DMS53 treated with DMSO at 0.1 percent for 48 hours (cell line): ENCODE measurements at regions not wholly inside any gene's neighbourhood (a gene's known extent, or its start where the extent isn't known, plus 50 kb on each side); places are given as distances from the start of the nearest gene placed in this dataset.
"Not testable (repeated sequence)": the region's sequence is repeated elsewhere in the genome, so short reads cannot be mapped to it uniquely, and the experiment has no call there.

ENCODE experiments used
- DNase-seq: peaks from one replicate; lab custom pipeline; 2025; ENCODE audit not compliant: unreplicated experiment; lab: John Stamatoyannopoulos, UW

GRCh38 chr10:8415029-8415428, 360.5 kb downstream of the GATA3 start:
- DNase-seq, result not testable (repeated sequence)

DNA sequence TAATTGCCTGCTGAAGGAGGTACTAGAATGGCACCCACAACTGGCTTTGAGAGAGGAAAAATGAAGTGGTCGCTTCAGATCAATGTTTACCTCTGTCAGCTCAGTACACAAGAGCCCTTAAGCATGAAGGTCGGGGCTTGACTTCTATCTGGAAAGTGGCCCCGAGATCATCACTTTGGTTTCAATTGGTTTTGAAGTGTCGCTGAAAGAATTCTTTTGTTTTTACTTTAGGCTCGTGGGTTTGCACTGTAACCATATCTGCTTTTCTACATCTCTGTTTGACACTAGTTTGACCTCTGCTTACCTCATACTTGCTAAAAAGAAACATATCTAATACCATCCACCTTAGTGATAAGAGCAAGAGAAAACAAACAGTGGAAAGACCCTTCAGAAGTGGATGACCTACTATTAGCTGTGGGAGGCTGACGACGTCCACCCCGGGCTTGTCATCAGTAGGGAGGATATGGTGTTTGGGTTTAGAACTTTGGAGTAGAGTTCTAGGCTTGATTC, 361.8 kb downstream of the GATA3 start:
- DNase-seq, result no peak

DNA sequence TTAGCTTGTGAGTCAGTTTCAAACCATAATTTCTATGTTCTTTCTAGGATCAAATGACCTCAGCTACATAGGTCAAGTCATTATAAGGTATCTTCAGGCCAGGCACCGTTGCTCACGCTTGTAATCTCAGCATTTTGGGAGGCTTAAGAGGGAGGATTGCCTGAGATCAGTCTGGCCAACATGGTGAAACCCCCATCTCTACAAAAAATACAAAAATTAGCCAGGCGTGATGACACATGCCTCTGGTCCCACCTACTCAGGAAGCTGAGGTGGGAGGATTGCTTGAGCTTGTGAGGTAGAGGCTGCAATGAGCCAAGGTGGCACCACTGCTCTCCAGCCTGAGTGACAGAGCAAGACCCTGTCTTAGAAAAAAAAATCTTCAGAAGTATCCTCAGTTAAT, 362.3 kb downstream of the GATA3 start:
- DNase-seq, result no peak

- DNase-seq, result no peak
Measured at GRCh38 chr10:8417631-8418030, 363.1 kb downstream of the GATA3 start.

DNA sequence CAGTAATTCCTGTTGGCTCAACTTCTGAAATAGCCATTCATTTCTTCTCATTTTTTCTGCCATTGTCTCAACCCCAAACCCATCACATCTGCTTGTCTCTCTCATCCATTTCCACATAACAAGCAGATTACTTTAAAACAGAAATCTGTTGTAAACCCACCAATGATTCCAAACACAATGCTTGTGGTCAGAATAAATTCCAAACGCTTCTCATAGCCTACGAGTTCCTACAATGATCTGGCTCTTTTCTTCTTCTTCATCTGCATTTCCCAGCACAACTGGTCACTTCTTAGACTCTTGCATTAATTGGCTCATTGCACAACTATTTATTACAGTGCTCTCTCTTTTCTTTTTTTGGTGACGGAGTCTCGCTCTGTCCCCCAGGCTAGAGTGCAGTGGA, 364.1 kb downstream of the GATA3 start:
- no peak for DNase-seq

DNA sequence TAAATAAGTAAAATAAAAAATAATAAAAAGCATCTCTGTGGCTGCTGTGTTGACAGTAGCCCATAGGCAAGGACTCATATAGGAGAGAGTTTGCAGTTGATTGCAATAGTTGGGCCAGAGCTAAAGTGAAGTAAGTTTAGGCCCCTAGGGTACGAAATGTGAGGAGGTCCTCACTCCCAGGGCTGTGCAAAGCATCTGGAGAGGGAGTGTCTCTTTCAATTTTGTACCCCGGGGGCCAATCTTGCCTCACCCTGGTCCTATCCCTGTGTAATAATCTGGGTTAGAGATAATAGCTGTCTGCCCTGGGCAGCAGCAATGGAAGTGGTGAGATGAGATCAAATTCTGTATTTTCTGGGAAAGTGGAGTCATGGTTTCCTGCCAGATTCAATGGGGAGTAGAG, 365.7 kb downstream of the GATA3 start:
- no peak for DNase-seq

DNA sequence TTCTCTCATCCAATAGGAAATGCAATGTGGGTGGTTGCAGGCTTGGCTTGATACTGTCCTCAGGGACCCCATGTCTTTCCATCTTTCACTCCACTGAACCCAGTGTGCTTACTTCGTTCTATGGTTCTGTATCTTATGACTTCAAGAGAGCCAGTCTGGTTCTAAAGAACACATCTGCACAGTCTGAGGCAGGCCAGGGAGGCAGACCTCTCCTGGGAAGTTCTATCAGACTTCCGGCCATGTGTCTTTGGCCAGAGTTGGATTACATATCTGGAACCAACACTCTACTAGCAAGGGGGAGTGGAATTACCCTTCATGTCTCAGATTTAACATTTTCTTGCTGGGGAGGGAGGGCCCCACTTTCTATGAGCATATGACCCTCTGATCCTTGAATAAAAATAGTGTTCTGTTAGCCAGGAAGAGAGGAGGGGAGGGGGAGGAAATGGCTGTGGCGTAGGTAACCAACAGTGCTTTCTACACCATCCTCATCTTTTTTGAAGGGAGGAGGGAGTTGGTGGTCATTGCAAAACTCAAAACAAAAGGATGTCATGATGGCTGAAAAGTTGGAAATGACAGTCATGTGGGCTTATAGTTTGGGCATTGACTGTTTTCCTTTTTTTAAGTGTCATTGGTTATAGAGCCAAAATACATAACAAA, 370.2 kb downstream of the GATA3 start:
- no peak for DNase-seq

DNA sequence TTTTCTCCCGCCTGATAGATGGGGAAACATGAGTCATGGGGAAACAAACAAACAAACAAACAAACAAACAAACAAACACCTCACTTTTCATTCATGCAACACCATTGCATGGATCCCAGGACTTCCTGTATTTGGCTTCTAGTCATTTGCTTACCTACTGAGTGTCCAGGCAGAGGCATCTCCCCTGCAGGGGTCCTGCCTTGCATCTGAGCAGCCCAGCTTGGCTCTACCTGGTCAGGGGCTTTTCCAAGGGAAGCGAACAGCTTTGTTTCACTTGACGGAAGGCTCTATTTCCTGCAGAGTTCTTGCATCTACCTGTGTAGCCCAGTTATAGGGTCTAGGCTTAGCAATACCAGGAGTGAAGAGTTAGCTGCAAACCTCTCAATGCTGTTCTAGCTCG, 374.2 kb downstream of the GATA3 start:
- no peak for DNase-seq

GRCh38 chr10:8430321-8430720, 375.8 kb downstream of the GATA3 start:
- DNase-seq, result no peak

DNA sequence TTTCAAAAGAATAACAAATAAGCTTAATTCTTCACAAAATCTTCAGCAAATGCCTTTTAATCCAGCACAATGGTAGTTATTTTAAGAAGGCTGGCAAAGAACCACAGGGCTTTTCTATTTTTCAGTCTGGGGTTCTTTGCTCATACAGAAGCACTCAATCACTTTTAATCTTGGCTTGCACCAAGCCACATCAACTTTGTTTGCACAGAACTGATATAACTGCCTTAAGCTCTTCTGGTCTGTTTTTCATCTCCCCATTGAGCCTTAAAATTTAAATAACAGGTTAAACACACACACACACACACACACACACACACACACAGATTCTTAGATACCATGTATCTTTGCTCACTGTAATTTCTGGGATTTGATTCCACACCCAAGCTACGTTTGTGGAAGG, 377.0 kb downstream of the GATA3 start:
- no peak for DNase-seq

GRCh38 chr10:8435186-8436055, 380.9 kb downstream of the GATA3 start:
- DNase-seq, result no peak

GRCh38 chr10:8437896-8438295, 383.4 kb downstream of the GATA3 start:
- no peak for DNase-seq

- DNase-seq, result no peak
Measured at GRCh38 chr10:8438603-8439002, 384.1 kb downstream of the GATA3 start.

DNA sequence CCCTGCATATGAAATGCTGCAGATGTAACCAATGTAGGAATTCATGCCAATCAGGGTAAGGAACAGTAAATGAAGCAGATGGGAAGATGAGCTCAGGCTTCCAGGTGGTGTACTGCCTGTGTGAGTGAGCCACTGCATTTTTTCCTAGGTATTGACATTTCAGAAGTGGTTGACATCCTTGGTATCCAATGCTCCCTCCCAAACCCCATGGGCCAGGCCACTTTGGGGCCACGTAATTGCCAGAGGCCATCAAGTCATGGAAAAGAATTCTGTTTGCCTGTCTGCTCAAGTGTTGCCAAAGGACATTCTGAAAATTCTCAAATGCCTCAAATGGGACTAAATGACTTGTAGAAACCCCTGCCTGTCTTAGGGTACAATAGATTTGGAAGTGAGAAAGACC, 384.6 kb downstream of the GATA3 start:
- DNase-seq, result no peak

- no peak for DNase-seq
Measured at GRCh38 chr10:8444630-8445029, 390.1 kb downstream of the GATA3 start.

- DNase-seq, result no peak
Measured at GRCh38 chr10:8445353-8445752, 390.9 kb downstream of the GATA3 start.

- no peak for DNase-seq
Measured at GRCh38 chr10:8449909-8450308, 395.4 kb downstream of the GATA3 start.

- DNase-seq, result no peak
Measured at GRCh38 chr10:8453587-8453986, 399.1 kb downstream of the GATA3 start.

DNA sequence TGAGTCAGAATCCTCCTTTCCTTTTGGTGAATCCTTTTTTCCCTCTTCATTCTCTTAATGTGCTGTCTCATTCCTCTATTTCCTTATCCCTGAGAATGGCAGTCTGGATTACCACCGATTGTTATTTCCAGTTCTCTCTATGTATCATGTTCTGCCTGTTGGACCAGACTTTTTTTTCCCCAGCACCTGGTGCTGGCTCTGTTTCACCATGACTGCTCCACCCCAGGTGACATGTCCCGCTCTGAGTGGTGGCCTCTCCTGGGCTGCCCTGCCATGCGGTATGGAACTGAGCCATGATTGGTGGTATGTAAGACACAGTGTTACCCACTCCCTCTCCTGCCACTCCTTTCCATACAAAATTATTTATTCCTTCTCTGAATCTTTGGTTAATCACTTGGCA, 399.9 kb downstream of the GATA3 start:
- no peak for DNase-seq

GRCh38 chr10:8455181-8455580, 400.7 kb downstream of the GATA3 start:
- DNase-seq, result no peak

DNA sequence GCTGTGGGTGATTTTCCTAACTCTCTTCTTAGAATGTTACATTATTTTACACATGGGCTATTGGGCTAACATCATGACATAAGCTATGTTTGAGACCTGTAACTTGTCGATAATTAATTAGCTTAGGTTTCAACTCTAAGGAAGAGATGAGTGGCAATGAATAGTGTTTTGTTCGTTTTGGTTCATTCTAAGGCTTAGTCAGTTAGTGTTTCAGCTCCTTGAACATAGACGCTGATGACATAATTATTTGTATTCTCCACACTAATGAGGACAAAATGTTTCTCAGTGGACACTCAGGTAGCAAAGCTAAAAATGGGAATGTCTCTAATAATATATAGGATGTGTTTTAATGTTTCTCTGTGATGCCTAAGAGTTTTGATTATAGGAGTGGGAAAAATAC, 401.9 kb downstream of the GATA3 start:
- no peak for DNase-seq

GRCh38 chr10:8460626-8461025, 406.1 kb downstream of the GATA3 start:
- no peak for DNase-seq
